Muscle of arm (tissue), 1 donor: ENCODE measurements at regions not wholly inside any gene's neighbourhood (a gene's known extent, or its start where the extent isn't known, plus 50 kb on each side); places are given as distances from the start of the nearest gene placed in this dataset.
"Not testable (repeated sequence)": the region's sequence is repeated elsewhere in the genome, so short reads cannot be mapped to it uniquely, and the experiment has no call there.

ENCODE experiments used
- DNase-seq: peaks from one replicate; pipeline ENCODE4 v3.0.0-alpha.2; 2013

DNA sequence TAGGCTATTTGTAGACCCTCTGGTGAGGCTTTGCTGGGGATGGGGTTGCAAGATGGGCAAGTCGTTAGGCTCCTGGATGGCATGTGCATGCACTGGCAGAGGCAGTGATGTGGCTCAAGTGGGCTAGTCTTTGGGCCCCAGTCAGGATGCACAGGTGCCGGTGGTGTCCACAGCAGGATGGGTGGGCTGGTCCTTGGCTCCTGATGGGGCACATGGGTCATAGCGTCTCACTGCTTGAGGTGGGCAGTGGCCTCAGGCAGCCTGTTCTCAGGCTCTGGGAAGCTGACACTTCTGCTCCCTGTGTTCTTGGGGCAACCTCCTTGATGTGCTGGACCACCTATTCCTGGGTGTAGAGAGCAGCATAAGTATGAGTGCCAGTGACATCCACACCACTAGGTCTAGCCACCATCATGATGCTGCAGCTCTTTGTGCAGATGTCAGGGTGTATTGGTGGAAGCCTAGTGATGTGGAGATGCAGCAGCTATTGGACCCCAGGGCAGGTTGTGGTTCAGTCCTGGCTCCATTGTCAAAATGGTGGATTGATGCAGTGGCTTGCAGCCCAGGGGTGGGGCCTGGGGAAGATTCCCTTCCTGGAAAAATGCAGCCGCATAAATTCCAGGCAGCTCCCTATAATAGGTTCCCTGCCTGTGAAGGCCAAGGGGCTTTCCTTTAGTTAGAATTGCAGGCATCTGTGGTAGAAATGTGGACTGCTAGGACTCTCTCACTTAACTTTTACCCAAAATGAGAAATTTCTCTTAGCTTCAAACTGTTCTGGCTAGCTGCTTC is 742.5 kb upstream of the MDGA2 start:
- DNase-seq, result no peak

DNA sequence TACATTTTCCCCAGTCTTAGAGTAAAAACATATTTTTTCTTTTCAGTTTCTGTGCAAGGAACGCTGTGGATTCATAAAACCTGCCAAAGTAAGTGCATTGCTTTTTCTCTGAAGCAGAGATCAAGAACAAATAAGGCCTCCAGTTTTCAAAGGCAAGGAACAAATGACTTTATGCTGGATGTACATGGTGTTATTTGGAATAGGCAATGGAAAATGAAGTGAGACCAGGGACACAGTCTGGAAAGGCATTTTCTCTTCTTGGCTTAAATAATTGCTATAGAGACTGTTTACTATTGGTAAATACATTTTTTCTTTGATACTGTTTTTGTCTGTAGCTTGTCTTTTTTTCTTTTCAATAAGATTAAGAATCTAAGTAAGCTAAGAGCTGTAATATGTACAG is 725.9 kb upstream of the MDGA2 start:
- peak; percentile 31 for DNase-seq

DNA sequence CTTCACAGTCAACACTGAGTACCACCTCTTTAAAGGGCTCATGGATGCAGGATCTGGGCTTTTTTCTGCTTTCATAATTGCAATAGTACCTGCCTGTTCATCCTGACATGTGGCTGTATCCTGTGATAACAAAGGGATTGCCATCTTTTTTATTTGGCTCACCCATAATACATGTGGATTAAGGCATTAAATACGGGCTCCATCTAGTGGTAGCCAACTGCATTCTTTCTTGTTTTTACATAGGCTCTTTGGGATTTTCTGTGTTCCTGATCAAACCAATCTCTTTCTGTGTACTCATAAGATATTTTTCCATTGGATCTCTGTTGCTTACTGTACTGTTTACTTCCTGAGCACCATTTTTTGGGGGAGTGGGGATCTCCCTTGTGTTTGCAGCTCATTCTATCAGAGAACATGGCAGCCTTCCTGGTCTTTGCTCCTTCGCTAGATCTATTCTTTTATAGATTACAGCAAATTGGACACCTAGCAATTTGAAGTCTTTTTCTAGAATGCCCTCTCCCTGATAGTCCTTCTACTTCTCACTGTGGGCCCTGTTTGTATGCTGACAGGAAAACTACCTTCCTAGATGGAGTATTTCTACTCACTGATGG is 723.4 kb upstream of the MDGA2 start:
- DNase-seq, result peak; percentile 24

DNA sequence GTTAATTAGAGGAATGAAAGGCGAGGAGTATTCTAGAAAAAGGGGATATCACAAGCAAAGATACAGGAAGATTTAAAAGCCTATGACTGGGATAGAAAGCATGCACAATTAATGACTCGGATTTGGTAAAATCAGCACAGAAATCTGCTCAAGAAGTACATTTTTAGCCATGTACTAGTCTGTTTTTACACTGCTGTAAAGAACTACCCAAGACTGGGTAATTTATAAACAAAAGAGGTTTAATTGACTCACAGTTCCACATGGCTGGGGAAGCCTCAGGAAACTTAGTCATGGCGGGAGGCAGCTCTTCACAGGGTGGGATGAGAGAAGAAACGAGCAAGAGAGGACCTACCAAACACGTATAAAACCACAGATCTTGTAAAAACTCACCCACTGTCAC is 716.3 kb upstream of the MDGA2 start:
- no peak for DNase-seq

DNA sequence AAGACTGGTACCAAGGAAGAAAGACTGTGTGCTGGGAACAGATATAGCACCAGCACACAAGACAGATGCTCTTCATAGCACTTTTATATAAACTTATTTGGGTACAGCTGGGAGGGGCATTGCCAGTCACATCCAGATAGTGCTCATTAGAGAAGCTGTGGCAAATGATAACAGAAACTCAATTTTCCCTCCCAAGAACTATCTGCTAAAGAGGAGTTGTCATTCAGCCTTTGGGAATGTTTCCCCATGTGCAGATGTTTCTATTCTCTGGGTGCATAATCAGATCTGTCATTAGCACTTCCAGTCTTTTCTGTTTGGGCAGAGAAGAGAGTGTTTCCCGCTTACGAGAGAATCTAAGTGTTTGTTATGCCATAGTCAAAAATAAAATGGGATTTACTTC is 714.9 kb upstream of the MDGA2 start:
- DNase-seq, result no peak

DNA sequence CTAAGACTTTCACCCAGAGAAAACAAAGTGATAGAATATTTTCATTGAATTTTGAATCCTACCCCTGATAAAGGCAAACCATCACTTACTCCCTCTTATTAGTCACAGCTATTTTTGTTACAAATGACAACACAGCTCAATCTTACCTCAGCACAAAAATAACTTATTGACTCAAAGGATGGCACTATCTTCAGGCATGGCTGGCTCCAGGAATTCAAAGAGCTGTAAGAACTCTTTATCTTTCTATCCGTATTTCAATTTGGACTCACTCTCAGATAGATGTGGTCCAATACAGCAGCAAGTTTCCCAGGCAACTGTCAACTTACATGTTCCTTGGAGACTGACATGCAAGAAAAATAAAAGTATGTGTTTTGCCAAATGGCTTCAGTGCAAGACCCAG is 709.4 kb upstream of the MDGA2 start:
- DNase-seq, result no peak

DNA sequence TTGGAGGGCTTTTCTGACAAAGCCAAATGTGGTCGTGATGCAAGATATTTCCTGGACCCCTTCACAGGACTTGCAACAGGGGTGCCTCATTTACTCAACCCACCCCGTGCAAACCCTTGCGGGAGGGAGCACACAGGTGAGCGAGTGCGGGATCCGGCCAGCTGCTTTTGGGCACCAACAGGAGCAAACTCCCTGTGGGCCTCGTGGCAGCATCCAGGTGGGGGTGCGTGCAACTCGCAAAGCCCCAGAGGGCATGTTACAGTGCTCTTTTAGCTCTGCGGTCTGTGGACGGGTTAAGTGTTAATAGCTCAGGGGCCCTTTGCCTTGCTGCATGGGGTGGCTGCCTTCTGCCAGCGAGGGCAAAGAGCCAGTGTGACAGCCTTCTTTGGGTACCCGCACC is 707.6 kb upstream of the MDGA2 start:
- DNase-seq, result no peak

DNA sequence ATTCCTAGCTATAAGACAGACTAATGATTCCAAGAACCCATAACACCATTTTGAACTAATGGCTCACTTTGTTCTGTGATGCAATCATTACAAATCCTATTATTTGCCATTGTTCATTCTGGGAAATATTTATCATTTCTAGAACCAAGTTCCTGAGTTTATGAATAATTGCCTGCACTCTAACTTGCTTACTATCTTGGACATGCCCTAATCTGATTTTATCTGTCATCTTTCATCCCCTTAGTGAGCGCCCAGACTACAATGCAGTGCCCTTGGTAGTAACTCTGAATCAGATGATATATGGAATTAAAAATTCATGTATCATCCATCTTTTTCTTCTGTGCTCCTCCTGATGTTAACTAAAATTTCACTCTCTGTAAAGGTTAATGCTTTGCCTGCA is 703.1 kb upstream of the MDGA2 start:
- no peak for DNase-seq

DNA sequence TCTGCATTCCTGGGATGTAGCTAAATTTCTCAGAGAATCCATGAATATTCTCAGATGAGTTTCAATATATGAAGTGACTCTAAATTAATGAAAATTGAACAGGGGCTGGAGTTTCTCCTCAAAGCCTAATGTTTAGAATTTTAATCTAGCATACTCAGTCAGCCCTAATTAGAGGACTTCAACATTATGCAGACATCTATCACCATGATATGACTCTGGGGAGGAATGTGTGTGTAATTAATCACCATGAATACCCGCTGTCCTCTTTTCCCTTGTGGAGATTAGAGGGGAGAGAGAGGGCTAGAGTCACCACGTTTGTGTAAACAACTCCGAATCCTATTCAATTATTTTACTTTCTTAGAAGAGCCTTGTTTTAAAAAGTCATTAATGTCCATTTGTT is 698.6 kb upstream of the MDGA2 start:
- no peak for DNase-seq

DNA sequence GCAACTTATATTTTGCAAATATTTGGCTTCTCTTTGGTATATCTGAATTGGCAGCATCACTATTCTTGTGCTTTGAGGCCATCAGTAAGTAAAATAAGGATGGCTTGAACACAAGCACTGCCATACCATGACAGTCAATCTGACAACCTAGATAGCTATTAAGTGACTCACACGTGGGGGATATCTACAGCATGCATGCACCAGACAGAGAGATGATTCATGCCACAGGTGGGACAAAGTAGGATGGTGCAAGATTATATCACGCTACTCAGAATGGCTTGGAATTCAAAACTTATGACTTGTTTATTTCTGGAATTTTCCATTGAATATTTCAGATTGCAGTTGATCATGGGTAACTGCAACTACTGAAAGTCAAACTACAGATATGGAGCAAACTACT is 675.6 kb upstream of the MDGA2 start:
- no peak for DNase-seq

DNA sequence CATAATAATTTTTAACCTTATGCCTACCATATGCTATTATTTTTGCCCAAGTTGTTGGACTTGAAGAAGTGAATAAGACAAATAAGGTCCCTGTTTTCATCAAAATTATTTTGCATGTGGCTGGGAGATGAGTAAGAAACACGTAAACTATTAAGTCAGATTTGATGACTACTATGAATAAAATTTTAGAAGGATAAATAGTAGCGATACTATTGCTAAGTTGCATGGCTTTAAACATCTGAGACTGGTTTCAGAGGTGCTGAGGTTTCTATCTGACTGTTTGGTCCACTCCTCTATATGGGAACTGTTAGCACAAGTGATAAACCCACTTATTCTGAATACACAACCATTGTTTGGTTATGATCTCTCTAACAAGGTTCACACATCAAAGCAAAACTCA is 674.3 kb upstream of the MDGA2 start:
- no peak for DNase-seq

DNA sequence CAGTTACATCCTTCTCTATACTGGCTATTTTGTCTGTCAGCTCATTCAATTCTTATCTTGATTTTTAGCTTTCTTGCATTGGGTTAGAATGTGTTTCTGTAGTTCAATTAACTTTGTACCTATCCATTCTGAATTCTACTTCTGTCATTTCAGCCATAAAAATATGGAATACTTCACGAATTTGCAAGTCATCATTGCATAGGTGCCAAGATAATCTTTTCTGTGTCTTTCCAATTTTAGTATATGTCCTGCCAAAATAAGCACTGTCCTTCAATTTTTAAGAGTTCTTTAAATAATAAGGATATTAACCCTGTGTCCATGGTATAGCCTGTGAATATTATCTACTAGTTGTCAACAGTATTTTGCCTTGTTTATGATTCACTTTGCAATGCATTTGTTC is 665.7 kb upstream of the MDGA2 start:
- no peak for DNase-seq

DNA sequence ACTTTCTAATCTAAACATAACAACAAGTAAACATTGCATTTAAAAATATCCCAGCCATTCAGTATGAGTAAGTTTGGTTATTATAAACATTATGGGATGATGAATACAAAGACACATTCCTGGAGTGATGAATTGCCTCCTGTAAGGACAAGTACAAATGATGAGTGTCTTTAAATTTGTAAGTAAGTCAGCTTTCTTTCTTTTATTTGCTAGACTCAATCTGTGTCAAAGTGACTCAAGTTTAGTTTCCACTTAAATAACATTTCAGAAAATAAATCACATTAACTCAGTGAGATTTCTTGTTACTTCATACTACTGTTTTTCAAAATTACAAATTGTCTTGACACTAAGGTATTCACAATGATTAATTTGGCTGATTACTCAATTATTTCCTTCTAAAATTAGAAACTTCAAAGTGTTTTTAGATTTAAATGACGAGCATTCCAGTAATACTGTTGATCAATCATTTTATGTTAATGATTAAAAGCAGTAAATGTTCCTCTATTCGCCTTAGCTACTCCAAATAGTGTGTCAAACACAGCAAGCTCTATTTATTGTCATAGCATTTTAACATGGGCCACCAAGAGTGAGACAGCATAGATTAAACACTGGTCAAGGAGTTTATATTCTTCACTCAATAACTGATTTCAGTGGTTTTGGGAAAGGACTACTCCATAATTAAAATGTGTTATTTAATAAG is 658.0 kb upstream of the MDGA2 start:
- no peak for DNase-seq

DNA sequence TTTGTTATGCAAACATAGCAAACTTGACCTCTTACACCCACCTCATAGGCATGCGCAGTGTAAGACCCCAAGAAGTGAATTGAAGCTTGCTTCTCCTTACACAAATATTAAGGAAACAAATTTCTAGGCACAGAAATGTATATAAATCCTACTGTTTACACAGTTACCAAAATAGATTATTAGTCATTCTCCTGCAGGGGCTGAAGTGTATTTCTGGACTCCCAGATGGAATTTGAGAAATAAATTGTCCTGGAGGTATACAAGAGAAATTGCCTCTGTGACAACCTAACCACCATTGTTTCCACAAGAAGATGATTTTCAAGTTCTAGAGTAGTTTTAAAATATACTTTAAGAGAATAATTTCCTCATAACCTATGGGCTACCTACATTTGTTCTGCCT is 656.0 kb upstream of the MDGA2 start:
- no peak for DNase-seq

DNA sequence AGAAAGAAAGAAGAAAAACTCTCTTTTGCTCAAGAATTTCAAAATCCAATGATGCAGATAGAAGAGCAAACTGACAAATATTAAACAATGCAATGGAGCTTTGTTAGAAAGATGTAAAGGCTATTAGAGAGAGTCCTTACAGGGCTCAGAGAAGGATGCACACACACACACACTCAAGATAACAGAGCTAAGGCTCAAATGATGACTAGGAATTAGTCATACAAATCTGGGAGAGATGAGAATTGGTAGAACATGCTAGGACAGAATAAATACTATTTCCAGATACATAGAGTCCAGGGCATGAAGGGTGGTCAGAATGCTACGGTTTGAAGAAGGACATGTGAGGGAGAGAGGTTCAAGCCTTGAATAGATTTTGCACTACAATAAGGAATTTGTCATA is 650.1 kb upstream of the MDGA2 start:
- DNase-seq, result no peak

DNA sequence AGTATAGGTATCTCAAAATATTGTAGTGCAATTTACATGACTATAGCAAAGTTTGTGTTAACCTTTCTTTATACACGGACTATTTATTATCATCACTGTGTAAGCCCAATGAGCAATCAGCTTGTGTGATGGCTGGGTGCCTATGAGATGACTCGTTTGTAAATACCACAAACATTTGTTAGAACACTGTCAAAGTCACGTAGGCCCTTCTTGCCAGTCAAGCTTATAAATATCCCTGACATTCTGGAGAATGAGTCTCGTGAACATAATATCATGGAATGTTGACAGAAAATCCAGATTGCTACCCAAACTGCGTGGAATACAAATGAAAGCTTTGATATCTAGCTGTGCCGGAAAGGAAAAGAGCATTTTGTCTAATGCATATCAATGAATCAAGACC is 648.3 kb upstream of the MDGA2 start:
- no peak for DNase-seq

DNA sequence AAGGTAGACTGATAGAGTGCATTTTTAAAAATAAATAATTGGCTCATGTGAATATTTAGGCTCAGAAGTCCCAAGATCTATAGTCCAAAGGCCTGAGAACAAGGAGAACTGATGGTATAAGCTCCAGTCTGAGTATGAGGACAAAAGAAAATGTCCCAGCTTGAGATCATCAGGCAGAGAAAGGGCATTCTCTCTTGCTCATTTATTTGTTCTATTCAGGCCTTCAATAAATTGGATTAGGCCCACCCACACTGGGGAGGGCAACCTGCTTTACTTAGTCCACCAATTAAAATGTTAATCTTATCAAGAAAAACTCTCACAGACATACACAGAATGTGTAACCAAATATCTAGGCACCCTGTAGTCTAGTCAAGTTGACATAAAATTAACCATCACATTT is 644.4 kb upstream of the MDGA2 start:
- no peak for DNase-seq

DNA sequence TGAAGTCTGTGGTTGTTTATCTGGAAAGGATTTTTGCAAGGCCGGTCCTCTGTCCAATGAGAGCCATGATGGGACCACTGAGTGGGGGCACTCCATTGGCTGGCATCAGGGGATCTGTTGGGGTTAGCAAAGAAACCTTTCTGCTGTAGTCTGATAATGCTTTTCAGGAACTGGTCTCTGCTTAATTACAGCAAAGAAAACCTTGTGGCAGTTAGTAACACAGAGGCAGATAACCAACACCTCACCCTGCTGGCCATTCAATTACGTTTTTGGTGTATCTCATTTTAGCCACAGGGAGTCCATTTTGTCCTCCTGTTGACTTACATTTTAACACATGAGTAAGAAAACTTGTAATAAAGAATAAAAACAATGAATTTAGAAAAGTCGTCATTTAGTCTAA is 629.3 kb upstream of the MDGA2 start:
- no peak for DNase-seq

DNA sequence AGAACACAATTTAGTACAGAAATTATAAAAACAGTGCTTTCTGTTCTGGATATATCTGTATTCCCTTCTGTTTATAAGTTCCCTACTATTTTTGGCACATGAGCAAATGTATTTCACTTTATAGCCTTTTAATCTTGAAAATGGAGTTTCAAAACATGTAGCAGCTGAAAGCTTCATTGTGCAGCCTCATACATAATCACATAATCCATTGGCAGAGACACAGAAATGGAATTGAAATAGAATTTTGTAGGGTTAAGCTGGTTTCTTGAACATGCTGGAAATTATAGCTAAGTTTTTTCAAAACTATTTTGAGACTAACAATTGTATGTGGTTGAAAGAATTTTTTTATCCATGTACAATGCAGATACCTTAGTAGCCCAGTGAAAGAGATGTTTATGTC is 614.3 kb upstream of the MDGA2 start:
- DNase-seq, result no peak

DNA sequence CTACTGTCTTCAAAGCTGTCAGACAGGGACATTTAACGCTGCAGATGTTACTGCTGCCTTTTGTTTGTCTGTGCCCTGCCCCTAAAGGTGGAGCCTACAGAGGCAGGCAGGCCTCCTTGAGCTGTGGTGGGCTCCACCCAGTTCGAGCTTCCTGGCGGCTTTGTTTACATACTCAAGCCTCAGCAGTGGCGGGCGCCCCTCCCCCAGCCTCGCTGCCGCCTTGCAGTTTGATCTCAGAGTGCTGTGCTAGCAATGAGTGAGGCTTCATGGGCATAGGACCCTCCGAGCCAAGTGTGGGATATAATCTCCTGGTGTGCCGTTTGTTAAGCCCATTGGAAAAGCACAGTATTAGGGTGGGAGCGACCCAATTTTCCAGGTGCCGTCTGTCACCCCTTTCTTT is 609.8 kb upstream of the MDGA2 start:
- DNase-seq, result not testable (repeated sequence)

DNA sequence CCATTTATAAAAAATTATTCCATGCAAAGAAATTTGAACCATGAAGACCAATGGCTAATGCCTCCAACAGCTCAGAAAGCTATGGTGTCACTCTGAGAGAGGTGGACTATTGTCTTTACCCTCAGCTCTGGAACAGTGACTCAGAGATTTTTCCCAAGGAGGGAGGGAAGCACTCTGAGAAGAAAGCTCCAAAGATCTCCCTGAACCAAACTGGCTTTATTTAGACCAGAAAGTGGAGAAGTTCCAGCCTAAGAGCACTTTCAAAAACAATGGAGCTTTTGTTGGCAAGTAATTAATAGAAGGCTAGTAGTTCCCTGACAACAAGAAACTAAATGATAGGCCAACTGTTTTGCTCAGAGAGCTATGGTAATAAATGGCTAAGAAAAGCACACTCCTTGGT is 599.9 kb upstream of the MDGA2 start:
- DNase-seq, result no peak

DNA sequence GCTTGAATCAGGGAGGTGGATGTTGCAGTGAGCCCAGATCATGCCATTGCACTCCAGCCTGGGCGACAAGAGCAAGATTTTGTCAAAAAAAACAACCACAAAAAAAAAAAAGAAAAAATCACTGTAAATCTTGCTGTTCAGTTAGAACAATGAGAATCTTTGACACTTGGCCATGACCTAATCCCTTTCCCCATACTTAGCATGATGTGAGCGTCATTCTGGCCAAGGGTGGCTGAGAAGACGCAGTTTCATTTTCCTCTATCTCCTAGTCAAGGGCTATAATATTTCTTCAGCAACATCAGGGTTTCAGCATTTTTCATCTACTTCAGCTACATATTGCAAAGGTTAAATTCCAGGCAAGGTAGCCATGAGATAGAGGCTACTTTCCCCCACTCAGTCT is 599.4 kb upstream of the MDGA2 start:
- no peak for DNase-seq

DNA sequence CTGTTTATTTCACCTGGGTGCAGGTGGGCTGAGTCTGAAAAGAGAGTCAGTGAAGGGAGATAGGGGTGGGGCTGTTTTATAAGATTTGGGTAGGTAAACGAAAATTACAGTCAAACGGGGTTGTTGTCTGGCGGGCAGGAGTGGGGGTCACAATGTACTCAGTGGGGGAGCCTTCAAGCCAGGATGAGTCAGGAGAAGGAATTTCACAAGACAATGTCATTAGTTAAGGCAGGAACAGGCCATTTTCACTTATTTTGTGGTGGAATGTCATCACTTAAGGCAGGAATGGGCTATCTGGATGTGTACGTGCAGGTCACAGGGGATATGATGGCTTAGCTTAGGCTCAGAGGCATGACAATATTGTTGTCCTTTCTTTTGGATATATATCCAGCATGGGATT is 592.5 kb upstream of the MDGA2 start:
- not testable (repeated sequence) for DNase-seq
